ENCODE measurements at regions not wholly inside any gene's neighbourhood (a gene's known extent, or its start where the extent isn't known, plus 50 kb on each side); places are given as distances from the start of the nearest gene placed in this dataset.

- TF ChIP-seq EZH2 (IDR thresholded peaks at IDR 0.05), result no peak
- TF ChIP-seq TCF7L2 (IDR thresholded peaks at IDR 0.05; ENCODE audit: borderline replicate concordance, extremely low read depth, insufficient read depth, insufficient read length), result no peak
- no peak for TF ChIP-seq ZBTB33 (IDR thresholded peaks at IDR 0.05; ENCODE audit: extremely low read depth, insufficient replicate concordance, low read length)
- TF ChIP-seq REST (IDR thresholded peaks at IDR 0.05; ENCODE audit: low read depth), result no peak
- TF ChIP-seq ZNF274 (IDR thresholded peaks at IDR 0.05; ENCODE audit: low read depth, low read length), result no peak
- no peak for TF ChIP-seq ELF1 (IDR thresholded peaks at IDR 0.05; ENCODE audit: borderline replicate concordance, low read depth)
- no peak for TF ChIP-seq EZH2phosphoT487 (IDR thresholded peaks at IDR 0.05; ENCODE audit: borderline replicate concordance)
- TF ChIP-seq EGR1 (IDR thresholded peaks at IDR 0.05; ENCODE audit: low read depth), result no peak
- no peak for TF ChIP-seq JUND (IDR thresholded peaks at IDR 0.05)
- TF ChIP-seq CBX3 (IDR thresholded peaks at IDR 0.05; ENCODE audit: low read depth), result no peak
- no peak for TF ChIP-seq FOSL1 (IDR thresholded peaks at IDR 0.05; ENCODE audit: low read depth)
- no peak for TF ChIP-seq ATF3 (IDR thresholded peaks at IDR 0.05)
- no peak for TF ChIP-seq ZFX (IDR thresholded peaks at IDR 0.05)
- TF ChIP-seq POLR2AphosphoS5 (IDR thresholded peaks at IDR 0.05; ENCODE audit: low read depth, low read length), result no peak
- no peak for TF ChIP-seq SP1 (IDR thresholded peaks at IDR 0.05; ENCODE audit: low read depth)
- no peak for TF ChIP-seq CTCF (IDR thresholded peaks at IDR 0.05 in 2 of 3, conservative IDR thresholded peaks at IDR 0.05 in 1 of 3; ENCODE audit: borderline replicate concordance in 1 of 3, insufficient read depth in 1 of 3, low read depth in 2 of 3, low read length in 2 of 3)
- Histone ChIP-seq H2AFZ (ENCODE audit: low read depth, low read length, poor library complexity, severe bottlenecking) (no peak overlapping the region), H3K9me3 (ENCODE audit: control insufficient read depth in 1 of 2, insufficient read depth in 1 of 2, low read depth in 1 of 2, low read length in 2 of 2) (peaks cover 7 to 32% of the 10 kb centered on the region in 2 experiments; a peak in 2 of 4 replicates), H3K27ac (ENCODE audit: low read depth, low read length) (no peak overlapping the region), H3K36me3 (ENCODE audit: control insufficient read depth in 1 of 2, insufficient read depth in 2 of 2, low read length in 2 of 2) (no peaks in the 10 kb centered on the region), H3K4me1 (ENCODE audit: control insufficient read depth in 1 of 2, insufficient read depth in 2 of 2, low read length in 2 of 2) (no peaks in the 10 kb centered on the region), H3K79me2 (ENCODE audit: insufficient read depth, low read length) (no peaks in the 10 kb centered on the region), H3K4me3 (replicated peaks in 1 of 2; ENCODE audit: low read depth in 1 of 2, low read length in 2 of 2) (no peak overlapping the region), H3K9ac (ENCODE audit: low read length) (no peak overlapping the region), H3K4me2 (ENCODE audit: low read length) (no peak overlapping the region), H3K9me2 (ENCODE audit: insufficient read depth) (no peaks in the 10 kb centered on the region), H4K20me1 (ENCODE audit: insufficient read depth) (no peaks in the 10 kb centered on the region), H3K27me3 (ENCODE audit: insufficient read depth, low read length) (no peaks in the 10 kb centered on the region)
- POLR2A ChIA-PET, result no interaction called here
- no TSS peak for BruUV-seq (replicated peaks)
- RAD21 ChIA-PET (ENCODE audit: low non-redundant PET in 1 of 2, low total read pairs in 2 of 2, uncharacterized antibody in 2 of 2, unreplicated experiment in 2 of 2), result no interaction called here
- no peak for ATAC-seq
- CTCF ChIA-PET, result no interaction called here
- no peak for DNase-seq (ENCODE audit: low read depth, low spot score)
- intact Hi-C loops (cut with micrococcal nuclease), result no loop called here
Observed at GRCh38 chr21:18894387-18894786, 490.8 kb upstream of the TMPRSS15 start.

Measured in HCT116 (cell line).